ENCODE measurements at regions not wholly inside any gene's neighbourhood (a gene's known extent, or its start where the extent isn't known, plus 50 kb on each side); places are given as distances from the start of the nearest gene placed in this dataset.

DNA sequence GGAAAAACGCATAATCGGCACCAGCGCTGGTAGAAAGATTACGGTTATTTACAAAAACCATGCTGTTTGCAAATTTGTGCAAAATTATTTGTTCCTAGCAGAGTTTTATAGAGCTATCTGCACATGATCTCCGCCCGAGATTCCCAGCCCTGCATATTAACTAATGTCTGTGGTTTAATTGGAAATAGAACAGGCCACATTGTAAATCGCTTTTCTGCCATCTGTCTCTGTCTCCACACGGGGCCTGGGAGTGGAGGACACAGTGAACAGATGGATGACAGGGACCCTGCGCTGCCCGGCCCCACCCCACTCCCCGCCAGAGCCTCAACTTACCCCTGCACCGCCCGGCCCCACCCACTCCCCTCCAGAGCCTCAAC is 126.9 kb downstream of the FAM53A start:
- no peak for TF ChIP-seq CTCF (IDR thresholded peaks at IDR 0.05; ENCODE audit: insufficient read depth, low read length, poor library complexity, severe bottlenecking)
- TF ChIP-seq EZH2phosphoT487 (conservative IDR thresholded peaks at IDR 0.05; ENCODE audit: low read length): no peak
